Ovary (tissue), 7 donors: ENCODE measurements at regions not wholly inside any gene's neighbourhood (a gene's known extent, or its start where the extent isn't known, plus 50 kb on each side); places are given as distances from the start of the nearest gene placed in this dataset.

ENCODE experiments used
- DNase-seq, 5 donors: peaks; one replicate each; pipeline ENCODE4 v3.0.0-alpha.2; 2019 to 2020
- H3K27ac ChIP-seq, 2 donors: fragments of 200-600 bp; one replicate each; pipeline versions ENCODE4 v1.5.1 to v1.8.0; 2019 to 2022
- H3K27me3 ChIP-seq: fragments of 200-600 bp; one replicate; pipeline ENCODE4 v1.8.0; 2022
- H3K36me3 ChIP-seq: fragments of 200-600 bp; sonication (generic); one replicate; pipeline ENCODE4 v1.5.1; 2019
- H3K4me1 ChIP-seq: one replicate; pipeline ENCODE4 v1.8.1; 2013; ENCODE audit warnings: mild to moderate bottlenecking, moderate library complexity; ENCODE audit not compliant: insufficient read depth
- H3K4me3 ChIP-seq: fragments of 200-600 bp; sonication (generic); one replicate; pipeline ENCODE4 v1.5.1; 2017
- H3K9me3 ChIP-seq, 2 donors: fragments of 200-600 bp in 1 of 2; sonication (generic) in 1 of 2; one replicate each; pipeline versions ENCODE4 v1.5.1 to v1.8.1; 2013 to 2019; ENCODE audit warnings: mild to moderate bottlenecking in 1 of 2, moderate library complexity in 1 of 2
- CTCF ChIP-seq, 3 donors: fragments of 450-650 bp in 2 of 3; fragments of 200-600 bp in 1 of 3; IDR thresholded peaks; one replicate each; pipeline versions ENCODE4 v1.5.1 to v1.8.0; 2016 to 2022; ENCODE audit warnings: antibody characterized with exemption in 3 of 3, mild to moderate bottlenecking in 1 of 3
- EP300 ChIP-seq: sonication (generic); formaldehyde crosslinking; IDR thresholded peaks from one replicate; pipeline ENCODE4 v1.6.1; 2017; ENCODE audit warnings: antibody characterized with exemption
- POLR2A ChIP-seq: fragments of 450-650 bp; IDR thresholded peaks from one replicate; pipeline ENCODE4 v1.6.1; 2017; ENCODE audit warnings: antibody characterized with exemption, mild to moderate bottlenecking, moderate library complexity
- WGBS, 3 donors: extraction: QIAGEN DNeasy Blood & Tissue Kit in 1 of 3; methylation state at CpG; one replicate each; pipeline versions ENCODE4 v1.1.5 to v1.1.7; 2013 to 2017; 5-methylcytosine and 5-hydroxymethylcytosine counted together
- intact Hi-C, 4 donors: fragments of 100-400 bp; cut with DNase I; formaldehyde crosslinking; loops; one replicate each; pipeline versions ENCODE4 v1.11.0 to v1.15.1; 2022 to 2023
- donor health status: DM: no; HTN: no; CAD: no; lungs with moderate emphysema.
- donor health status: DM: no; HTN: no; CAD: no.
- donor health status: Bipolar disorder and iron deficiency.
- donor health status: DM: no; HTN: no; CAD: no.
- donor health status: DM: yes; HTN: yes; CAD: no.

DNA sequence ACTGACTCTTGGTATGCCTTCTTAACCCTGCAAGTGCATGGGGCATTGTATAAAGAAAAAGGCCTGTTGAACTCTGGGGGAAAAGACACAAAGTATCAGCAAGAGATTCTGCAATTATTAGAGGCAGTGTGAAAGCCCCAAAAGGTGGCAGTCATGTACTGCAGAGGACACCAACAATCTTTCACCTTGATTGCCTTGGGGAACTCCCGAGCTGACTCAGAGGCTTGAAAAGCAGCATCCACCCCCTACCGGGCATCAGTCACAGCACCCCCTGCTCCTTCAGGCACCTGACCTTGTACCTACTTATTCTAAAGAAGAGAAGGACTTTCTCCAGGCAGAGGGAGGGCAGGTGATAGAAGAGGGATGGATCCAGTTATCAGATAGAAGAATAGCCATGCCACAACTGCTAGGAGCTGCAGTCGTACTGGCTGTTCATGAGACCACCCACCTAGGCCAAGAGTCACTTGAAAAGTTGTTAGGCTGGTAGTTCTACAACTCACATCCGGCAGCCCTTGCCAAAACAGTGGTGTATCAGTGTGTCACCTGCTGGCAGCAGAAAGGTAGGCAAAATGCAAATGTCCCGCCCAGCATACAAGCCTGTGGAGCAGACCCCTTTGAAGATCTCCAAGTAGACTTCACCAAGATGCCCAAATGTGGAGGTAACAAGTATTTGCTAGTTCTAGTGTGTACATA lies 241.6 kb upstream of the CNTN6 start:
- Histone ChIP-seq H3K9me3 (no peaks in the 10 kb centered on the region), H3K36me3 (no peaks in the 10 kb centered on the region), H3K27ac (no peak overlapping the region), H3K4me3 (no peak overlapping the region), H3K4me1 (no peaks in the 10 kb centered on the region), H3K27me3 (no peaks in the 10 kb centered on the region)
- 72 to 83% (median 75%) methylated on average over 5 of the region's 5 CpGs for WGBS, 3 donors
- intact Hi-C loops = no loop called here
- TF ChIP-seq CTCF (IDR thresholded peaks at IDR 0.05) (no peak), POLR2A (no peak), EP300 (no peak)
- DNase-seq = no peak

- Histone ChIP-seq H3K27me3 (no peaks in the 10 kb centered on the region), H3K27ac (no peak overlapping the region), H3K4me1 (no peaks in the 10 kb centered on the region), H3K9me3 (no peaks in the 10 kb centered on the region), H3K36me3 (no peaks in the 10 kb centered on the region), H3K4me3 (no peak overlapping the region)
- WGBS, 3 donors = 85 to 87% (median 86%) methylated on average over 4 of the region's 4 CpGs
- TF ChIP-seq CTCF (IDR thresholded peaks at IDR 0.05) = no peak
- TF ChIP-seq POLR2A = no peak
- TF ChIP-seq EP300 = no peak
- no peak for DNase-seq
- intact Hi-C loops = no loop called here
These were observed 240.8 kb upstream of the CNTN6 start for GRCh38 chr3:852033-852432.

GRCh38 chr3:853489-853888 lies 239.3 kb upstream of the CNTN6 start:
- H3K4me3 ChIP-seq = no peak overlapping the region
- no peaks in the 10 kb centered on the region for H3K36me3 ChIP-seq
- intact Hi-C loops = no loop called here
- H3K4me1 ChIP-seq = no peaks in the 10 kb centered on the region
- no peaks in the 10 kb centered on the region for H3K9me3 ChIP-seq
- no peak overlapping the region for H3K27ac ChIP-seq
- no peaks in the 10 kb centered on the region for H3K27me3 ChIP-seq
- no peak for DNase-seq
- 87 to 90% (median 88%) methylated on average over 5 of the region's 5 CpGs for WGBS, 3 donors
- TF ChIP-seq CTCF (IDR thresholded peaks at IDR 0.05) = no peak
- no peak for TF ChIP-seq EP300
- no peak for TF ChIP-seq POLR2A

GRCh38 chr3:859135-859534 lies 233.7 kb upstream of the CNTN6 start:
- Histone ChIP-seq H3K4me1 (no peaks in the 10 kb centered on the region), H3K9me3 (no peaks in the 10 kb centered on the region), H3K4me3 (no peak overlapping the region), H3K36me3 (no peaks in the 10 kb centered on the region), H3K27me3 (no peaks in the 10 kb centered on the region), H3K27ac (no peak overlapping the region)
- intact Hi-C loops = no loop called here
- 89 to 91% (median 91%) methylated on average over 9 of the region's 9 CpGs for WGBS, 3 donors
- TF ChIP-seq EP300 (no peak), CTCF (IDR thresholded peaks at IDR 0.05) (no peak), POLR2A (no peak)
- no peak for DNase-seq
